ENCODE measurements at regions not wholly inside any gene's neighbourhood (a gene's known extent, or its start where the extent isn't known, plus 50 kb on each side); places are given as distances from the start of the nearest gene placed in this dataset.

- TF ChIP-seq CTCF (IDR thresholded peaks at IDR 0.05; ENCODE audit: low read length), result no peak
- TF ChIP-seq EZH2 (optimal IDR thresholded peaks at IDR 0.05; ENCODE audit: low read depth, low read length), result no peak
- TF ChIP-seq EZH2phosphoT487 (IDR thresholded peaks at IDR 0.05; ENCODE audit: low read length), result no peak
Measured at GRCh38 chr9:95752129-95752731, 123.3 kb upstream of the ERCC6L2 start.

All from MM.1S (cell line).